CD4-positive, alpha-beta T cell treated with Interleukin-15 for 1 hour (primary cell): ENCODE measurements at regions not wholly inside any gene's neighbourhood (a gene's known extent, or its start where the extent isn't known, plus 50 kb on each side); places are given as distances from the start of the nearest gene placed in this dataset.
"Not testable (repeated sequence)": the region's sequence is repeated elsewhere in the genome, so short reads cannot be mapped to it uniquely, and the experiment has no call there.

Source experiments
- DNase-seq: peaks from one replicate; pipeline ENCODE4 v3.0.0-alpha.2; 2020

GRCh38 chr1:70567167-70567566 is 156.1 kb downstream of the CTH start:
- DNase-seq, result no peak

GRCh38 chr1:70571191-70571590 is 160.1 kb downstream of the CTH start:
- DNase-seq, result no peak

GRCh38 chr1:70573317-70573843 is 162.3 kb downstream of the CTH start:
- DNase-seq, result no peak

- no peak for DNase-seq
These were observed 170.6 kb downstream of the CTH start for GRCh38 chr1:70581661-70582060.

GRCh38 chr1:70583522-70583921 is 172.5 kb downstream of the CTH start:
- no peak for DNase-seq

GRCh38 chr1:70586046-70586445 is 175.0 kb downstream of the CTH start:
- no peak for DNase-seq

GRCh38 chr1:70587872-70588366 is 176.9 kb downstream of the CTH start:
- no peak for DNase-seq

GRCh38 chr1:70593551-70593950 is 182.5 kb downstream of the CTH start:
- DNase-seq, result not testable (repeated sequence)

- DNase-seq, result no peak
These were observed 197.7 kb downstream of the CTH start for GRCh38 chr1:70608815-70609214.

GRCh38 chr1:70610164-70610563 is 199.1 kb downstream of the CTH start:
- not testable (repeated sequence) for DNase-seq

GRCh38 chr1:70616946-70617345 is 205.9 kb downstream of the CTH start:
- no peak for DNase-seq

- no peak for DNase-seq
These were observed 206.7 kb downstream of the CTH start for GRCh38 chr1:70617728-70618127.

GRCh38 chr1:70627910-70628309 is 216.8 kb downstream of the CTH start:
- DNase-seq, result no peak

GRCh38 chr1:70628973-70629372 is 217.9 kb downstream of the CTH start:
- no peak for DNase-seq

GRCh38 chr1:70633004-70633403 is 221.9 kb downstream of the CTH start:
- DNase-seq, result no peak

- DNase-seq, result no peak
These were observed 224.8 kb downstream of the CTH start for GRCh38 chr1:70635868-70636267.

GRCh38 chr1:70641868-70642267 is 230.8 kb downstream of the CTH start:
- DNase-seq, result no peak

- DNase-seq, result no peak
These were observed 245.3 kb downstream of the CTH start for GRCh38 chr1:70656361-70656760.

- no peak for DNase-seq
These were observed 248.8 kb downstream of the CTH start for GRCh38 chr1:70659891-70660290.

GRCh38 chr1:70666381-70667140 is 255.5 kb downstream of the CTH start:
- DNase-seq, result no peak

GRCh38 chr1:70667494-70668170 is 256.6 kb downstream of the CTH start:
- DNase-seq, result no peak

- no peak for DNase-seq
These were observed 259.9 kb downstream of the CTH start for GRCh38 chr1:70671006-70671405.

GRCh38 chr1:70672442-70672888 is 261.4 kb downstream of the CTH start:
- DNase-seq, result no peak
